A549 (cell line): ENCODE measurements at regions not wholly inside any gene's neighbourhood (a gene's known extent, or its start where the extent isn't known, plus 50 kb on each side); places are given as distances from the start of the nearest gene placed in this dataset.

Experiments
- ATAC-seq, 2 experiments: fragments of 200-7000 bp in 1 of 2; fragments of >200 bp in 1 of 2; cut with Nextera tagmentation in 1 of 2; cut with Tn5 transposase in 1 of 2; 3 replicates each; pipeline versions ENCODE4 v1.8.0 to v1.9.1; 2018 to 2020; ENCODE audit warnings: mild to moderate bottlenecking in 1 of 2, moderate library complexity in 1 of 2
- CTCF ChIA-PET: fragments of 300-600 bp; sonication (Branson Sonifier 250); formaldehyde crosslinking; extraction: SDS; loops from one replicate; lab custom pipeline; 2021; ENCODE audit warnings: antibody characterized with exemption, inconsistent platforms; lab: Yijun Ruan, JAX
- POLR2A ChIA-PET: fragments of 350-600 bp; formaldehyde crosslinking; extraction: SDS; loops from one replicate; lab custom pipeline; 2021; ENCODE audit warnings: antibody characterized with exemption, inconsistent platforms; lab: Yijun Ruan, JAX
- DNase-seq, 2 experiments: peaks; one replicate each; pipeline versions ENCODE4 v3.0.0 to v3.0.0-alpha.2; 2011 to 2016; ENCODE audit warnings: low read depth in 1 of 2, low spot score in 1 of 2
- FAIRE-seq: peaks from 2 replicates; lab custom pipeline; 2011; peaks lifted over from hg19 to GRCh38; lab: Jason Lieb, UNC
- H3K27ac ChIP-seq, 2 experiments: fragments of >200 bp; sonication (Bioruptor Twin); formaldehyde crosslinking; 3 replicates each; pipeline ENCODE4 v1.5.1; 2016 to 2017
- H3K4me1 ChIP-seq: fragments of >200 bp; sonication (Bioruptor Twin); formaldehyde crosslinking; 3 replicates; pipeline ENCODE4 v1.6.1; 2016
- H3K4me2 ChIP-seq: fragments of >200 bp; sonication (Bioruptor Twin); formaldehyde crosslinking; 3 replicates; pipeline ENCODE4 v1.6.1; 2016
- H3K4me3 ChIP-seq: fragments of >200 bp; sonication (Bioruptor Twin); formaldehyde crosslinking; 3 replicates; pipeline ENCODE4 v1.5.1; 2016
- H3K9me3 ChIP-seq: fragments of >200 bp; sonication (Bioruptor Twin); formaldehyde crosslinking; 3 replicates; pipeline ENCODE4 v1.6.1; 2016
- ATOH8 ChIP-seq: fragments of 250-450 bp; sonication (Bioruptor Pico); IDR thresholded peaks from 2 replicates; pipeline ENCODE4 v1.5.0; 2020; ENCODE audit warnings: low read depth, mild to moderate bottlenecking, moderate library complexity
- BHLHE40 ChIP-seq: IDR thresholded peaks from 2 replicates; pipeline ENCODE4 v1.6.1; 2012; ENCODE audit warnings: low read depth, low read length, inconsistent platforms
- CEBPB ChIP-seq, 2 experiments: fragments of >200 bp in 1 of 2; sonication (Bioruptor Twin) in 1 of 2; formaldehyde crosslinking in 1 of 2; IDR thresholded peaks; 2 replicates each; pipeline ENCODE4 v1.6.1; 2012 to 2016
- CHD4 ChIP-seq: fragments of 200-600 bp; sonication (generic); IDR thresholded peaks from 2 replicates; pipeline ENCODE4 v1.6.1; 2016; ENCODE audit warnings: antibody characterized with exemption, mild to moderate bottlenecking, borderline replicate concordance
- CTCF ChIP-seq: fragments of >200 bp; sonication (Bioruptor Twin); formaldehyde crosslinking; IDR thresholded peaks from 3 replicates; pipeline ENCODE4 v1.5.1; 2016
- E2F6 ChIP-seq: IDR thresholded peaks from 2 replicates; pipeline ENCODE4 v1.6.1; 2012; ENCODE audit warnings: low read depth, borderline replicate concordance
- ELK1 ChIP-seq: fragments of 150-350 bp; IDR thresholded peaks from 2 replicates; pipeline ENCODE4 v1.6.1; 2014; ENCODE audit warnings: low read depth, mild to moderate bottlenecking, low read length
- FOSL2 ChIP-seq, 2 experiments: fragments of 450-650 bp in 1 of 2; fragments of >200 bp in 1 of 2; sonication (Bioruptor Twin) in 1 of 2; formaldehyde crosslinking; IDR thresholded peaks; 2 replicates each; pipeline versions ENCODE4 v1.5.0 to v1.6.1; 2016 to 2020; ENCODE audit warnings: mild to moderate bottlenecking in 1 of 2, moderate library complexity in 1 of 2
- GATA3 ChIP-seq: IDR thresholded peaks from 2 replicates; pipeline ENCODE4 v1.6.1; 2012; ENCODE audit warnings: borderline replicate concordance
- HES2 ChIP-seq: fragments of >200 bp; sonication (Bioruptor Twin); formaldehyde crosslinking; IDR thresholded peaks from 2 replicates; pipeline ENCODE4 v1.6.1; 2016
- HMGXB4 ChIP-seq: fragments of 250-450 bp; sonication (Bioruptor Pico); IDR thresholded peaks from 2 replicates; pipeline ENCODE4 v1.5.0; 2021; ENCODE audit warnings: mild to moderate bottlenecking, moderate library complexity, borderline replicate concordance
- JUN ChIP-seq, 2 experiments: fragments of >200 bp; sonication (Bioruptor Twin); formaldehyde crosslinking; IDR thresholded peaks; 2 replicates in 1 of 2; 3 replicates in 1 of 2; pipeline ENCODE4 v1.6.1; 2016 to 2017
- KDM1A ChIP-seq: fragments of 200-600 bp; sonication (generic); IDR thresholded peaks from 2 replicates; pipeline ENCODE4 v1.6.1; 2016; ENCODE audit warnings: low read depth, mild to moderate bottlenecking
- KDM5A ChIP-seq: fragments of 200-600 bp; sonication (generic); IDR thresholded peaks from 2 replicates; pipeline ENCODE4 v1.6.1; 2016; ENCODE audit warnings: antibody characterized with exemption, mild to moderate bottlenecking
- MAX ChIP-seq: IDR thresholded peaks from 2 replicates; pipeline ENCODE4 v1.6.1; 2012
- MAZ ChIP-seq: fragments of 150-350 bp; IDR thresholded peaks from 2 replicates; pipeline ENCODE4 v1.6.1; 2014; ENCODE audit warnings: antibody characterized with exemption, low read depth, low read length, borderline replicate concordance
- MYC ChIP-seq: IDR thresholded peaks from 2 replicates; pipeline ENCODE4 v1.6.1; 2012; ENCODE audit warnings: mild to moderate bottlenecking, inconsistent platforms, low read length, improper control_type of control experiment, borderline replicate concordance
- RAD21 ChIP-seq, 2 experiments: fragments of >200 bp in 1 of 2; sonication (Bioruptor Twin) in 1 of 2; formaldehyde crosslinking in 1 of 2; IDR thresholded peaks in 1 of 2; conservative IDR thresholded peaks in 1 of 2; 2 replicates in 1 of 2; 3 replicates in 1 of 2; pipeline ENCODE4 v1.6.1; 2012 to 2018; ENCODE audit warnings: inconsistent platforms in 1 of 2
- RARB ChIP-seq: fragments of 250-450 bp; sonication (Bioruptor Pico); IDR thresholded peaks from 2 replicates; pipeline ENCODE4 v1.8.0; 2021; ENCODE audit warnings: mild to moderate bottlenecking, moderate library complexity
- TFCP2L1 ChIP-seq: fragments of 250-450 bp; sonication (Bioruptor Pico); IDR thresholded peaks from 2 replicates; pipeline ENCODE4 v1.5.0; 2021; ENCODE audit warnings: mild to moderate bottlenecking
- TP53 ChIP-seq: fragments of 250-450 bp; sonication (Bioruptor Pico); IDR thresholded peaks from 2 replicates; pipeline ENCODE4 v1.5.0; 2021; ENCODE audit warnings: mild to moderate bottlenecking, moderate library complexity
- USF2 ChIP-seq: fragments of 450-650 bp; IDR thresholded peaks from 2 replicates; pipeline ENCODE4 v1.6.1; 2014; ENCODE audit warnings: antibody characterized with exemption
- ZFP36 ChIP-seq: fragments of 450-650 bp; IDR thresholded peaks from 2 replicates; pipeline ENCODE4 v1.6.1; 2014; ENCODE audit warnings: borderline replicate concordance; ENCODE audit not compliant: partially characterized antibody
- ZNF302 ChIP-seq: fragments of 250-450 bp; sonication (Bioruptor Pico); IDR thresholded peaks from 2 replicates; pipeline ENCODE4 v1.9.0; 2021; ENCODE audit warnings: inconsistent platforms, mild to moderate bottlenecking, moderate library complexity
- ZSCAN20 ChIP-seq: fragments of 250-450 bp; sonication (Bioruptor Pico); IDR thresholded peaks from 2 replicates; pipeline ENCODE4 v1.8.0; 2022; ENCODE audit warnings: mild to moderate bottlenecking, moderate library complexity
- WGBS: methylation state at CpG from one replicate; pipeline ENCODE4 v1.1.6; 2017; ENCODE audit errors: missing lambda C conversion rate; 5-methylcytosine and 5-hydroxymethylcytosine counted together

GRCh38 chr5:107155707-107156106 is 515.0 kb downstream of the EFNA5 start:
- H3K4me3 ChIP-seq, result no peak overlapping the region
- no peak for FAIRE-seq
- ATAC-seq, result no peak
- ChIA-PET CTCF (no interaction called here), POLR2A (no interaction called here)
- H3K4me2 ChIP-seq, result no peak overlapping the region
- WGBS, result 59% methylated on average over 4 of the region's 4 CpGs
- H3K4me1 ChIP-seq, result no peaks in the 10 kb centered on the region
- DNase-seq, result no peak
- no peak overlapping the region for H3K27ac ChIP-seq
- H3K9me3 ChIP-seq, result no peaks in the 10 kb centered on the region
- no peak for TF ChIP-seq CHD4
- no peak for TF ChIP-seq GATA3
- no peak for TF ChIP-seq RARB (CRISPR knock-in tag)
- no peak for TF ChIP-seq E2F6
- TF ChIP-seq TFCP2L1 (CRISPR knock-in tag), result no peak
- TF ChIP-seq ZSCAN20, result no peak
- TF ChIP-seq CEBPB (IDR thresholded peaks at IDR 0.05), result no peak
- no peak for TF ChIP-seq RAD21 (conservative IDR thresholded peaks at IDR 0.05 in 1 of 2, IDR thresholded peaks at IDR 0.05 in 1 of 2)
- TF ChIP-seq ELK1, result no peak
- no peak for TF ChIP-seq BHLHE40
- no peak for TF ChIP-seq ZNF302 (CRISPR knock-in tag)
- TF ChIP-seq JUN (IDR thresholded peaks at IDR 0.05), result no peak
- TF ChIP-seq KDM1A, result no peak
- TF ChIP-seq ZFP36, result no peak
- TF ChIP-seq MYC, result no peak
- TF ChIP-seq MAX, result no peak

- H3K4me3 ChIP-seq, result no peak overlapping the region
- ChIA-PET CTCF (no interaction called here), POLR2A (no interaction called here)
- H3K9me3 ChIP-seq, result no peaks in the 10 kb centered on the region
- no peak overlapping the region for H3K27ac ChIP-seq
- no peak for ATAC-seq
- DNase-seq, result no peak
- TF ChIP-seq KDM5A (no peak), ZNF302 (CRISPR knock-in tag) (no peak), TP53 (CRISPR knock-in tag) (no peak), FOSL2 (IDR thresholded peaks at IDR 0.05) (no peak), FOSL2 (CRISPR knock-in tag; IDR thresholded peaks at IDR 0.05) (no peak), USF2 (no peak), HMGXB4 (CRISPR knock-in tag) (no peak), MAZ (no peak), TFCP2L1 (CRISPR knock-in tag) (no peak), HES2 (no peak), CTCF (no peak), ATOH8 (CRISPR knock-in tag) (no peak), RARB (CRISPR knock-in tag) (no peak), MYC (no peak)
- H3K4me2 ChIP-seq, result no peak overlapping the region
- 86% methylated on average over 6 of the region's 6 CpGs for WGBS
- no peak for FAIRE-seq
- H3K4me1 ChIP-seq, result no peaks in the 10 kb centered on the region
Measured at GRCh38 chr5:107154593-107154992, 516.1 kb downstream of the EFNA5 start.
